Renal cortical epithelial cell (primary cell): ENCODE measurements at regions not wholly inside any gene's neighbourhood (a gene's known extent, or its start where the extent isn't known, plus 50 kb on each side); places are given as distances from the start of the nearest gene placed in this dataset.

Experiments
- DNase-seq: peaks from one replicate; pipeline ENCODE4 v3.0.0-alpha.2; 2011; ENCODE audit warnings: low read depth

DNA sequence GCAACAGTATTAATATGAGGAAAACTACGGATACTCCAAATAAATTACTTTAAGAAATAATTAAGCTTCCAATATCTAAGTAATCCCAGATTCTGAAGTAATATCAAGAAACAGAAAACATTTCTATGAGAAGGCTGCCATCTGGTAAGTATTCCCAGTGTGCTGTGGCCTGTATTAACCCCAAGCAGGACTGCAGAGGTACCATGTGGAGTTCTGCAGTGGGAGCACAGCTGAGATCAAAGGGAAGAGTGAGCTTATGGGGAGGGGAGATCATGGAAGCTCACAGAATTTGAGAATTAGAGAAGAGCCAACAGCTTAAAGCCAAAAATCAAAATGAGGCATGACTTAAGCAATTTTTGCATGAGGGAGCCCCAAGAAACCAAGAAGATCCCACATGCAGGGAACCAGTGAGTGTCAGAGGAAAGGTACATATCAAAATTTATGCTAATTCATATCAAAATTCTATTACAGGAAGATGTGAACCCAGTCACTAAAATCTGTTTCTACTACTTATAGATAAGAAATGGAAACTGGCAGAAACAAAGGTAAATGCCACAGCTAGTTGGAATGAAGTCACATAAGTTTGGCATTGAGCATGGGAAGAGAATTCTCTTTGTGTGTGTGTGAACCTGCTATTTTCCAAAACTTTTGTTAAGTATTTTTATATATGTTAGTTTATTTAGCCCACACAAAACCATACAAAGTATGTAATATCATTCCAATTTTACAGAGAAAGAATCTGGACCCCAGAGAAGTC is 62.6 kb upstream of the KITLG start:
- DNase-seq = no peak

DNA sequence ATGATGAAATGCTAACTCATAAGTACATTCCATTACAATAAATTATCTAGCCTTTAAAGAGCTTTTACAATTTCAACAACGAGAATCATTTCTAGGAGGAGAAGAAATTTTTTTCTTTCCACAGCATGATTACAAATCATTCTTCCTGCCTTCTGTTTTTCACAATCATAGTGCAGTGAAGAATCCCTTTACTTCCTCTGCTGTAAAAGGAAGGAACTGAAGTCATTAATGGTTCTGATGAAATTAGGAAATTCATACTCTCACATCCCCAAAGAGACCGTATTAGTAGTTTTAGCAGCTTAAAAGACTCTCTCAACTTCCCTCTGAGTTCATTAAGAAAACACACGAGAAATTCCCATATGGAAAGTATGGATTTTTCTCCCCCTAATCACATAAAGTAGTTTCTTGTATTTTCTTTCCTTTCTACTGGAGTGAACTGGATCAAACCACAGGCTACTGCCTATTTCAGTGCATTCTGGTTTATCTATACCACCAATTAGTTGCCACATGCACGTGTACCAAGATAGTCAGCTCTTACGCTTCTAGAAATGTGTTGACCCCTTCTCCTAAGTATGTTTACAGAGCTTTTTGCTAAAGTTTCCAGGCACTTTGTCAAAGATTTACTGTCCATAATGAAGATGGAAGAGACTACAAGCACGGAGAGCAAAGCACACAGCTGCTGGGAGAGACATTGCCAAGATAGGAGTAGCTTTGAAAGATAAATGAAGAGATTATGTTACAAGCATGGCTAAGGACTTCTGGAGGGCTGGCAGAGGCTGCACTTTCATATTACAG is 58.9 kb upstream of the KITLG start:
- no peak for DNase-seq

DNA sequence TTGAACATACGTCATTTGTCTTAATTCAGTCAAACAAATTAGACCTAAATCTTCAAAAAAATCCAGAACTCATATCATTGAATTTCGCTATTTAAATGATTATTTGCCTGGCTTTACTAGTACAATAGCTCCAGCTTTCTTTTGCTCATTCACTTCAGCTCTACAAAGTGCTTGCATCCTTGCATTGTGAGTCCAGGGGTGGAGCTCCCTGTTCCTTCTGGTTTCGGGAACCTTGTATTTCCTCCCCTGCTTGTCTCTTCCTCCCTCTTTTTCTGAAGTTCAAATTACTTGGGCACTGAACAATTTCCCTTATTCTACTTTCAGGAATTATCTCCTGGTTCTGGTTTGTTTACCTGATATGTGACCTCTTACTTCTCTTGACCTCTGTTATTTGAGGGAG is 58.1 kb upstream of the KITLG start:
- DNase-seq = no peak

GRCh38 chr12:88634008-88634407 is 53.7 kb upstream of the KITLG start:
- no peak for DNase-seq

DNA sequence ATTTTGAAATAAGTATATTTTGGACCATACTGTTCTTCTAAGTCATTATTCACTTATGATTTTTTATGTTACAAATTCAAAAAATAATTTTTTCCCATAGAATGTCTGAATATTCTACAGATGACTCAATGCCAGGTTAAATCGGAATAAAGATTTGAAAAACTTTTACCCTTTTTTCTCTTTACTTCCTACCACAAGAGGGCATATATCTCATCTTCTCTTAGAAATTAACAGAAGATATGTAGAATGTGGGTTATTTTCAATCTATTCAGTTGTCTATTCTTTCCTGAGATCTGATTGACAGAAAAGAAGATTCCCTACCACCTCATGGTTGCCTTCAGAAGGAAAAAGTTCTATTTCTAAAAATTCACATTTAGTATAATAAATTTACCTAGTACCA is 53.0 kb upstream of the KITLG start:
- DNase-seq = no peak

DNA sequence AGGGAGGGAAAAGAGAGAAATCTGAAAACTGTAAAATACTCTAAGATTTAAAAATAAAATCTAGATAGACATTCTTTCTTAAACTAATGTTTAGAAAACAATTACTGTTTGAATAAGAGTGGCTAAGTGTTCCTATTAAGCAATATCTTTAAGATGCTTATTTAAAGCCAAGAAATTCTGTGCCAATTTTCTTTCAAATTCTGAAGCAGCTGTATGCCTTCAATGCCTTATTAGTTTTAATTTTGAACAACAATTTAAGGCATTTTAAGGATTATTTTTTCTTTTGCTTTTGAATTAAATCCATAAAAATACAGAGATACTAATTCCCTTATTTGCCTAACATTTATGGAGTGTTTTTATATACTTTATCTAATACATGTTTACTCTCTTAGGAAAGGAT is 50.3 kb upstream of the KITLG start:
- DNase-seq = no peak
